DMS153 treated with DMSO at 0.1 percent for 48 hours (cell line): ENCODE measurements at regions not wholly inside any gene's neighbourhood (a gene's known extent, or its start where the extent isn't known, plus 50 kb on each side); places are given as distances from the start of the nearest gene placed in this dataset.
"Not testable (repeated sequence)": the region's sequence is repeated elsewhere in the genome, so short reads cannot be mapped to it uniquely, and the experiment has no call there.

ENCODE experiments used
- DNase-seq: peaks from one replicate; lab custom pipeline; 2025; ENCODE audit not compliant: unreplicated experiment; lab: John Stamatoyannopoulos, UW

DNA sequence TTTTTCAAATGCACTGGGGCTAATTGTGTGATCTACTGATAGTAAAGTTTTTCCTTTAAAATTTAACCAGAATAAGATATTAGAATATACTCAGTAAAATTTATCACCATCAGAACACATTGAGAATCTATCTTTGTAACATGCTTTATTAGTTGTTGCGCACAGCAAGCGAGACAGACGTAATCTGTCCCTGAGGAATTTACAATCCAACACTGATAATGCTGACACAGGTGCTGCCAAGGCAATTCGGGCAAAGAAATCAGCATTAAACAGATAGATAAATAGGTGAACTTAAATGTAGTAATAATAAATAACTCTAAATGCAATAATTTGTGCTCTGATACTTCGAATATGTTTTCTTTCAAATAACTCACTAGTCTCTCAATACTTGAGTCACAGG, 607.2 kb downstream of the HTR1B start:
- DNase-seq: no peak

- DNase-seq: no peak
These were observed 610.5 kb downstream of the HTR1B start for GRCh38 chr6:76852776-76853175.

DNA sequence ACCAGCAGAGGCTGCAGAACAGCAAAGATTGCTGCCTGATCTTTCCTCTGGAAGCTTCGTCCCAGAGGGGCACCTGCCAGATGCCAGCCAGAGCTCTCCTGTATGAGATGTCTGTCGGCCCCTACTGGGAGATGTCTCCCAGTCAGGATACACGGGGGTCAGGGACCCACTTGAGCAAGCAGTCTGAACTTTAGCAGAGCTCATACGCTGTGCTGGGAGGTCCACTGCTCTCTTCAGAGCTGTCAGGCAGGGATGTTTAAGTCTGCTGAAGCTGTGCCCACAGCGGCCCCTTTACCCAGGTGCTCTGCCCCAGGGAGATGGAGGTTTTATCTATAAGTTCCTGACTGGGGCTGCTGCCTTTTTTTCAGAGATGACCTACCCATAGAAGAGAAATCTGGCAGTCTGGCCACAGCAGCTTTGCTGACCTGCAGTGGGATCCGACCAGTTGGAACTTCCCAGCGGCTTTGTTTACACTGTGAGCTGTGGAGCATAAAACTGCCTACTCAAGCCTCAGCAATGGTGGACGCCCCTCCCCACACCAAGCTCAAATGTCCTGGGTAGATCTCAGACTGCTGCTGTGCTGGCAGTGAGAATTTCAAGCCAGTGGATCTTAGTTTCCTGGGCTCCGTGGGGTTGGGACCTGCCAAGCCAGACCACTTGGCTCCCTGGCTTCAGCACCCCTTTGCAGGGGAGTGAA, 613.9 kb downstream of the HTR1B start:
- DNase-seq: not testable (repeated sequence)

GRCh38 chr6:76843054-76843822, 620.1 kb downstream of the HTR1B start:
- DNase-seq: no peak

GRCh38 chr6:76840865-76841264, 622.4 kb downstream of the HTR1B start:
- no peak for DNase-seq

DNA sequence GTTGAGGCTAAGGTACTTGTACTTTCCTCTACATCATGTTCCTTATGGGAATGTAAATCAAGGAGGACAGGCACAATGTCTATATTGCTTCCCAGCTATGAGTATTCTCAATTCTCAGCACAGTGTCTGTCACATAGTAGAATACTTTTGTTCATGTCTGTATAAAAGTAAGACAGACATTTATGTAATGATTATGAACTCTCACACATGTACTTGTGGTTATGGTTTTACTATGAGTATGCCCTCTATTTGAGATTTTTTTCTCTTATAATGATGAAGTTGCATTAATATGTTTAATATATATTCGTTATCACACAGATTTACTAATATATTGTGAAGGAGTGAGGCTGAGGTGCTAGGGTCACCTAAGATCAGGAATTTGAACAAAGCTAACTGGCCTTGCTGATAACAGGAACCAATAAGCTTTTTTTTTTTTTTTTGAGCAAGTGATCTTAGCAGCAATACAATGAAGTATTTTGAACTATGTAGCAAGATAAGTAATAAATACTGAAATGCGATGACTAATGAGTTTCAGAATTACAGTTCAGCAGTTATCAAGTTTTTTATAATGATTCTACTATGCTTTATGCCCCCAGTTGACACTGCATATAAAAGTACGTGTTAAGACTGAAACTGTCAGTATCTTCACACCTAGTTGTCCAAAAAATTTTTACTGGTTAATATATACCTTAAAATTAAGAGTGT, 623.1 kb downstream of the HTR1B start:
- no peak for DNase-seq

- no peak for DNase-seq
These were observed 623.8 kb downstream of the HTR1B start for GRCh38 chr6:76839505-76839904.

DNA sequence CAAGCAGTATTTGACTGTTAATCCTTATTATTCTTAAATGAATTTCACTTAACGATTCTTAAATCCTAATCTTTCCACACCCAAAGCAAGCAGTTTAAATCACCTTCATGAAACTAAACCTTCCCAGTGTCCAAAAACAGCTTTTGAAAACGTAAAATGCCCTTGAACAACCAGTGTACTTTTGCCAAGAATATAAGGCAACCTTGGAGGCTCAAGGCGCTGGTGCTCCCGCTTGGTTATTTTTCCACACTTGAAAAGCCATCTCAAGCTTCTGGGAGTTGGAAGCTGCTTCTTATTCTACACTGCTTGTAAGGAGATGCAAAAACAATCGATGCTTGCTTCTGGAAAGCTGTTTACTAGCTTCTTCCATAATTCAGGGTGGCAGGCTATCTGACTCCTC, 625.7 kb downstream of the HTR1B start:
- no peak for DNase-seq

DNA sequence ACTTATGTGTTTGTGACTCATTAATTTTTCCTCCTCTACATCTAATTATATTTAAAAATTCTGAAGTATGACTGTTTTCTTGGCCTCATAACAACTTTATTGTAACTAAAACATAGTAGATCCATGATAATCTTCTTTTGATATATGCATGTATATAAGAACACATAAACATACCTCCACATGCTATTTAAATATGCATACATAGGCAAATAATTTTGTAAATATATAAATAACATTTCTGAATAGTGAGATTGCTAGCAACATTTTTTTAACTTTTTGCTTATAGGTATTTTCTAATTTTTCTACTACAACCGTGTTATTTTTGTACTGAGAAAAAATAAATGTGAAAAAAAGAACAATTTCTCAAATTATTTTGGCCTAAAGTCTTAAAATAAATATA, 627.6 kb downstream of the HTR1B start:
- DNase-seq: no peak

GRCh38 chr6:76835293-76835692, 628.0 kb downstream of the HTR1B start:
- no peak for DNase-seq

DNA sequence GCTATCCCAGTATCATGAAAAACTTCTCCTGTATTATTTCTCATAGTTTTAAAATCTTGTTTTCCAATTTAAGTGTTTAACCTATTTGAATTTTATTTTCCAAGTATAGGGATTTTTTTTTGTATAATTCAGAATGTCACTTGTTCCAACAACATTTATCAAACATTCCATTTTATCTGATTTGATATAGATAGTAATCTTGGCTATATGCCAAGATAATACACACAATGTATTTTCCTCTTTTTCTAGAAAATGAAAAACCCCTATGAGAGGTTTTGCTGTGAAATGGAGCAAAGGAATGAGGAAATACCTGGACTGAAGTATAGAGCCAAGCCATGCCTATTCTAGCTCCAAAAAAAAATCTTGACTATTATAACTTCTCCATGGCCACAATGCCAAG, 628.9 kb downstream of the HTR1B start:
- DNase-seq: no peak

DNA sequence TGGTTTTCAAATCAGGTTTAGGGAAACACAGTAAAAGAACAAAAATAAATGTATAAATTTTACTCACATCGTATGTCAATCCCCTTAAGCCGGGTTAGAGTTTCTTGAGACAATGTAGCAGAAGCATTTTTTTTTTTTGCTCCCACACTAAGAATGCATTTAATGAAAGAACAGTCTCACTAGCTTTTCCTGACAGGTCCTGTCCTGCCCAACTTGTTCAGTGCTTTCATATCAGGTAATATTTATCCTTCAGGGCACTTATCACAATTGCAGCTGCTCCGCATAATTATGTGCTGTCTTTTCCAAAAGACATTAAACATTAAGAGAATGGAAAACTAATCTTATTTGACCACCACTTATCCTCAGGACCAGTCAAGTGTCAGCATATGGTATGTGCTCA, 632.0 kb downstream of the HTR1B start:
- no peak for DNase-seq

DNA sequence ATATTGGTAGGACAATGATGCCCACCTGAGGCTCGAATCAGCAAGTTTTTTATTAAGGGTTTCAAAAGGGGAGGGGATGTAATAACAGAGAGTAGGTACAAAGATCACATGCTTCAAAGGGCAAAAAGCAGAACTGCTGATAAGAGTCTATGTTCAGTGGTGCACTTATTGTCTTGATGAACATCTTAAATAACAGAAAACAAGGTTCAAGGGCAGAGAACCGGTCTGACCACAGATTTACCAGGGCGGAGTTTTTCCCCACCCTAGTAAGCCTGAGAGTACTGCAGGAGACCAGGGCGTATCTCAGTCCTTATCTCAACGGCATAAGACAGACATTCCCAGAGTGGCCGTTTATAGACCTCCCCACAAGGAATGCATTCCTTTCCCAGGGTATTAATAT, 639.7 kb downstream of the HTR1B start:
- DNase-seq: not testable (repeated sequence)

- no peak for DNase-seq
These were observed 644.8 kb downstream of the HTR1B start for GRCh38 chr6:76818451-76818850.

DNA sequence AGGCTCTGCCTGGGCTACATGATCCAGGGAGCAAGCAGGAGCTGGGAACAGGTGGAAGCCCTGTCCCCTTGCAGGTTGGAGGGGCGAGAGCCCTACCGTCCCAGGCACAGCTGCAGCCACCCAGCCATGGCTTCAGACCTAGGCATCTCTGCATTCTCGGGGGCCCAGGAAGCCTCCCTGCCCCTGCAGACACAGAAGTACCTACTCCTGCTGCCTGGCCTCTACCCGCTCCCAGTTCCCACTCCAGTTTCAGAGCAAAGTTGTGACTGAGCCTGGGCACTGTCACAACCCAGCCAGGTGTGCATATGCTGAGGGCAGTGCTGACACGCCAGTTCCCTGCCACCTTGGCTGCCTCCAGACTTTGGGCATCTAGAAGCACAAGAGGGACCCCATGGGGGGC, 645.9 kb downstream of the HTR1B start:
- DNase-seq: no peak

GRCh38 chr6:76814496-76815458, 648.5 kb downstream of the HTR1B start:
- DNase-seq: no peak

- no peak for DNase-seq
These were observed 653.0 kb downstream of the HTR1B start for GRCh38 chr6:76810286-76810685.

DNA sequence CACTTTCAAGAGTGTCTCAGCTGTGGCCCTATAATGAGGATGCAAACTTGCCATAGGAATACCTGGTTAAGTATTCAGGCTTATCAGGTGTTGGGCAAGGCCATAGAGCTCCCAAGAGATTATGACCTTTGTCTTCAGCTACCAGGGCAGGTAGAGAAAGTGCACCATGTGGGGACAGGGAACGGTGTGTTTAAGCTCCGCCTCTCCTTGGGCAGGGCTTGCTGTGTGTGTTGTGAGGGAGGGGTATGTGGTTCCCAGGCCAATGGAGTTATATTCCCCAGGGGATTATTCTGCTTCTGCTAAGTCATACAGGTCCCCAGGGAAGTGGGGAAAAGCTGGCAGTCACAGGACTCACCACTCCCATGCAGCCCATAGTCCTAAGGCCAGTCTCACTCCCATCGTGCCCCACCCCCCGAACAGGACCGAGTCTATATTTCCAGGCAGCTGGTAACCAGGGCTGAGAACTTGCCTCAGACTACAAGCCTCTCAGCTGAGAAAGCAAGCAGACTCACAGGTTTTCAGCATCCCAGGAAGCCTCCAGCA, 660.2 kb downstream of the HTR1B start:
- no peak for DNase-seq

DNA sequence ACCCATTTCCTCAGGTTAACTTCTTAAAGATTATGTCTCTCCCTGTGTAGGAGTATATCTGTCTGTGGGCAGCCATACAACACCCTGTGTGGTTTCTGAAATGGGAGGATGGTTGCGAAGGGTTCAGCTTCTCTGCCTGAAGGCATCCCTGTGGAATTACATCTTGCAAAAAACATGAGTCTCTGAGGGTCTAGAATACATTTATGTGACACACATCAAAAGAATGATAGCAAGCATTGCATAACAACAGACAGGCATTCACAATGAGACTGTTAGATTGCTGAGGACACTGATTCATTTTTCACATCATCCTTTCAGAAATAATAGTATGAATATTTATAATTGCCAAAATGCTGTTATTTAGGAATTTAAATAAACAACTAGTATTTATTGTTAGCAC, 670.9 kb downstream of the HTR1B start:
- DNase-seq: no peak

DNA sequence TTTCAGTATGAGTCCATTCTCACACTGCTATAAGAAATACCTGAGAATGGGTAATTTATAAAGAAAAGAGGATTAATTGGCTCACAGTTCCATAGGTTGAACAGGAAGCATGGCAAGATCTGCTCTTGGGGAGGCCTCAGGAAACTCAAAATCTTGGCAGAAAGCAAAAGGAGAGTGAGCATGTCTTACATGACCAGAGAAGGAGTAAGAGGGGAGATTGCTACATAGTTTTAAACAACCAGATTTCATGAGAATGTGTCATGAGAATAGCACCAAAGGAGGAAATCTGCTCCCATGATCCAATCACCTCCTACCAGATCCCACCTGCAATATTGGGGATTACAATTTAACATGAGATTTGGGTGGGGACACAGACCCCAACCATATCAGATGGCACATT, 672.4 kb downstream of the HTR1B start:
- DNase-seq: no peak
